ENCODE measurements at regions not wholly inside any gene's neighbourhood (a gene's known extent, or its start where the extent isn't known, plus 50 kb on each side); places are given as distances from the start of the nearest gene placed in this dataset.

GRCh38 chr2:126777620-126777978 lies 121.1 kb upstream of the TEX51 start:
- TF ChIP-seq CTCF (IDR thresholded peaks at IDR 0.05; ENCODE audit: extremely low read depth, low read depth, low read length): no peak
- Histone ChIP-seq H4K20me1 (ENCODE audit: insufficient read depth, low read length) (no peaks in the 10 kb centered on the region), H3K4me1 (ENCODE audit: insufficient read depth, low read length) (peaks cover 7% of the 10 kb centered on the region), H3K27me3 (ENCODE audit: insufficient read depth, low read length) (peaks cover 15% of the 10 kb centered on the region), H3K9me3 (ENCODE audit: low read depth, low read length) (no peaks in the 10 kb centered on the region), H2AFZ (ENCODE audit: low read length) (no peak overlapping the region), H3K27ac (ENCODE audit: low read depth, low read length) (no peak overlapping the region), H3K4me3 (ENCODE audit: insufficient read depth, low read length) (no peak overlapping the region), H3K79me2 (ENCODE audit: insufficient read depth, low read length) (no peaks in the 10 kb centered on the region), H3K4me2 (ENCODE audit: insufficient read depth, low read length) (peak overlapping the region; percentile 80), H3K36me3 (ENCODE audit: insufficient read depth, low read length) (no peaks in the 10 kb centered on the region)
- no peak for DNase-seq (ENCODE audit: insufficient read length, low spot score, missing footprints)

- H3K79me2 ChIP-seq (ENCODE audit: insufficient read depth, low read length): no peaks in the 10 kb centered on the region
- no peak overlapping the region for H3K4me3 ChIP-seq (ENCODE audit: insufficient read depth, low read length)
- H3K27me3 ChIP-seq (ENCODE audit: insufficient read depth, low read length): peaks cover 15% of the 10 kb centered on the region
- H4K20me1 ChIP-seq (ENCODE audit: insufficient read depth, low read length): no peaks in the 10 kb centered on the region
- no peaks in the 10 kb centered on the region for H3K36me3 ChIP-seq (ENCODE audit: insufficient read depth, low read length)
- TF ChIP-seq CTCF (IDR thresholded peaks at IDR 0.05; ENCODE audit: extremely low read depth, low read depth, low read length): no peak
- no peaks in the 10 kb centered on the region for H3K9me3 ChIP-seq (ENCODE audit: low read depth, low read length)
- no peak overlapping the region for H2AFZ ChIP-seq (ENCODE audit: low read length)
- H3K27ac ChIP-seq (ENCODE audit: low read depth, low read length): no peak overlapping the region
- H3K4me1 ChIP-seq (ENCODE audit: insufficient read depth, low read length): peaks cover 7% of the 10 kb centered on the region
- no peak for DNase-seq (ENCODE audit: insufficient read length, low spot score, missing footprints)
- no peak overlapping the region for H3K4me2 ChIP-seq (ENCODE audit: insufficient read depth, low read length)
Measured at GRCh38 chr2:126778561-126779501, 119.9 kb upstream of the TEX51 start.

- Histone ChIP-seq H3K36me3 (ENCODE audit: insufficient read depth, low read length) (no peaks in the 10 kb centered on the region), H3K4me3 (ENCODE audit: insufficient read depth, low read length) (no peak overlapping the region), H3K9me3 (ENCODE audit: low read depth, low read length) (no peaks in the 10 kb centered on the region), H3K27ac (ENCODE audit: low read depth, low read length) (no peak overlapping the region), H4K20me1 (ENCODE audit: insufficient read depth, low read length) (no peaks in the 10 kb centered on the region), H3K79me2 (ENCODE audit: insufficient read depth, low read length) (no peaks in the 10 kb centered on the region), H2AFZ (ENCODE audit: low read length) (no peak overlapping the region), H3K27me3 (ENCODE audit: insufficient read depth, low read length) (peaks cover 7% of the 10 kb centered on the region), H3K4me1 (ENCODE audit: insufficient read depth, low read length) (peaks cover 7% of the 10 kb centered on the region), H3K4me2 (ENCODE audit: insufficient read depth, low read length) (no peak overlapping the region)
- no peak for TF ChIP-seq CTCF (IDR thresholded peaks at IDR 0.05; ENCODE audit: extremely low read depth, low read depth, low read length)
- DNase-seq (ENCODE audit: insufficient read length, low spot score, missing footprints): no peak
Measured at GRCh38 chr2:126781206-126781605, 117.5 kb upstream of the TEX51 start.

GRCh38 chr2:126781806-126782205 lies 116.9 kb upstream of the TEX51 start:
- H3K79me2 ChIP-seq (ENCODE audit: insufficient read depth, low read length): no peaks in the 10 kb centered on the region
- peaks cover 5% of the 10 kb centered on the region for H3K4me1 ChIP-seq (ENCODE audit: insufficient read depth, low read length)
- no peak overlapping the region for H3K4me3 ChIP-seq (ENCODE audit: insufficient read depth, low read length)
- DNase-seq (ENCODE audit: insufficient read length, low spot score, missing footprints): no peak
- H3K27ac ChIP-seq (ENCODE audit: low read depth, low read length): no peak overlapping the region
- H3K36me3 ChIP-seq (ENCODE audit: insufficient read depth, low read length): no peaks in the 10 kb centered on the region
- peaks cover 4% of the 10 kb centered on the region for H3K27me3 ChIP-seq (ENCODE audit: insufficient read depth, low read length)
- H3K9me3 ChIP-seq (ENCODE audit: low read depth, low read length): no peaks in the 10 kb centered on the region
- no peak overlapping the region for H3K4me2 ChIP-seq (ENCODE audit: insufficient read depth, low read length)
- no peaks in the 10 kb centered on the region for H4K20me1 ChIP-seq (ENCODE audit: insufficient read depth, low read length)
- no peak for TF ChIP-seq CTCF (IDR thresholded peaks at IDR 0.05; ENCODE audit: extremely low read depth, low read depth, low read length)
- no peak overlapping the region for H2AFZ ChIP-seq (ENCODE audit: low read length)

All from osteoblast (primary cell).